GM23248 (cell line): ENCODE measurements at regions not wholly inside any gene's neighbourhood (a gene's known extent, or its start where the extent isn't known, plus 50 kb on each side); places are given as distances from the start of the nearest gene placed in this dataset.

Experiments
- EZH2 ChIP-seq: fragments of 200-600 bp; sonication (generic); IDR thresholded peaks from 2 replicates; pipeline ENCODE4 v1.6.1; 2018; ENCODE audit warnings: antibody characterized with exemption, mild to moderate bottlenecking; ENCODE audit not compliant: insufficient read depth, poor library complexity, severe bottlenecking
- EZH2phosphoT487 ChIP-seq: fragments of 200-600 bp; sonication (generic); IDR thresholded peaks from 2 replicates; pipeline ENCODE4 v1.6.1; 2018; ENCODE audit warnings: antibody characterized with exemption, moderate library complexity, mild to moderate bottlenecking, low read depth; ENCODE audit not compliant: insufficient read depth

- TF ChIP-seq EZH2phosphoT487 (no peak), EZH2 (no peak)
Observed at GRCh38 chr1:181185461-181185860, 97.0 kb downstream of the IER5 start.
